22Rv1 (cell line): ENCODE measurements at regions not wholly inside any gene's neighbourhood (a gene's known extent, or its start where the extent isn't known, plus 50 kb on each side); places are given as distances from the start of the nearest gene placed in this dataset.

ENCODE experiments used
- CTCF ChIP-seq: fragments of 450-650 bp; IDR thresholded peaks from 2 replicates; pipeline ENCODE4 v1.5.1; 2017; ENCODE audit warnings: mild to moderate bottlenecking
- ZFX ChIP-seq: fragments of 450-650 bp; IDR thresholded peaks from 2 replicates; pipeline ENCODE4 v1.6.1; 2017; ENCODE audit warnings: antibody characterized with exemption, borderline replicate concordance

- TF ChIP-seq CTCF (no peak), ZFX (no peak)
Measured at GRCh38 chr12:90501412-90501811, 453.6 kb downstream of the CCER1 start.
